ENCODE measurements at regions not wholly inside any gene's neighbourhood (a gene's known extent, or its start where the extent isn't known, plus 50 kb on each side); places are given as distances from the start of the nearest gene placed in this dataset.

- H3K4me3 ChIP-seq (ENCODE audit: low read length) = no peak overlapping the region
- no peak for TF ChIP-seq CTCF (conservative IDR thresholded peaks at IDR 0.05; ENCODE audit: low read depth, low read length)
- DNase-seq (ENCODE audit: low read depth) = no peak
Observed at GRCh38 chr6:137722749-137723272, 144.2 kb upstream of the TNFAIP3 start.

- no peak for DNase-seq (ENCODE audit: low read depth)
- TF ChIP-seq CTCF (conservative IDR thresholded peaks at IDR 0.05; ENCODE audit: low read depth, low read length) = no peak
- H3K4me3 ChIP-seq (ENCODE audit: low read length) = no peak overlapping the region
Observed at GRCh38 chr6:137723273-137724017, 143.6 kb upstream of the TNFAIP3 start.

GRCh38 chr6:137724018-137724403 is 143.0 kb upstream of the TNFAIP3 start:
- H3K4me3 ChIP-seq (ENCODE audit: low read length) = no peak overlapping the region
- DNase-seq (ENCODE audit: low read depth) = no peak

GRCh38 chr6:137724495-137725211 is 142.4 kb upstream of the TNFAIP3 start:
- no peak for TF ChIP-seq CTCF (conservative IDR thresholded peaks at IDR 0.05; ENCODE audit: low read depth, low read length)
- DNase-seq (ENCODE audit: low read depth) = no peak
- no peak overlapping the region for H3K4me3 ChIP-seq (ENCODE audit: low read length)

More at GRCh38 chr6:137724018-137724403, 143.0 kb upstream of the TNFAIP3 start:
- TF ChIP-seq CTCF (conservative IDR thresholded peaks at IDR 0.05; ENCODE audit: low read depth, low read length) = no peak

- no peak for TF ChIP-seq CTCF (conservative IDR thresholded peaks at IDR 0.05; ENCODE audit: low read depth, low read length)
- DNase-seq (ENCODE audit: low read depth) = no peak
- H3K4me3 ChIP-seq (ENCODE audit: low read length) = no peak overlapping the region
Observed at GRCh38 chr6:137725949-137726348, 141.1 kb upstream of the TNFAIP3 start.

GRCh38 chr6:137726582-137726981 is 140.5 kb upstream of the TNFAIP3 start:
- DNase-seq (ENCODE audit: low read depth) = no peak
- TF ChIP-seq CTCF (conservative IDR thresholded peaks at IDR 0.05; ENCODE audit: low read depth, low read length) = no peak
- H3K4me3 ChIP-seq (ENCODE audit: low read length) = no peak overlapping the region

Data from retinal pigment epithelial cell (primary cell).